Sigmoid colon (tissue), 6 donors: ENCODE measurements at regions not wholly inside any gene's neighbourhood (a gene's known extent, or its start where the extent isn't known, plus 50 kb on each side); places are given as distances from the start of the nearest gene placed in this dataset.

Experiments used
- DNase-seq: peaks from one replicate; pipeline ENCODE4 v3.0.0-alpha.2; 2019
- H3K27ac ChIP-seq, 4 donors: fragments of 200-600 bp; sonication (generic); one replicate each; pipeline ENCODE4 v1.5.1; 2016 to 2019; ENCODE audit warnings: mild to moderate bottlenecking in 1 of 4
- H3K27me3 ChIP-seq, 3 donors: fragments of 200-600 bp; sonication (generic); one replicate each; pipeline ENCODE4 v1.5.1; 2019; ENCODE audit warnings: mild to moderate bottlenecking in 1 of 3
- H3K36me3 ChIP-seq, 4 donors: fragments of 200-600 bp; sonication (generic); one replicate each; pipeline ENCODE4 v1.5.1; 2016 to 2019
- H3K4me1 ChIP-seq, 4 donors: fragments of 200-600 bp; sonication (generic); one replicate each; pipeline ENCODE4 v1.5.1; 2017 to 2019
- H3K4me3 ChIP-seq, 4 donors: fragments of 200-600 bp; sonication (generic); one replicate each; pipeline ENCODE4 v1.5.1; 2017 to 2019; ENCODE audit warnings: mild to moderate bottlenecking in 2 of 4, moderate library complexity in 1 of 4
- H3K9me3 ChIP-seq, 4 donors: fragments of 200-600 bp in 3 of 4; sonication (generic) in 3 of 4; one replicate each; pipeline versions ENCODE4 v1.5.1 to v1.6.1; 2013 to 2019
- EP300 ChIP-seq, 4 donors: sonication (generic); formaldehyde crosslinking; IDR thresholded peaks; one replicate each; pipeline ENCODE4 v1.6.1; 2017; ENCODE audit warnings: antibody characterized with exemption in 4 of 4
- POLR2A ChIP-seq, 2 donors: fragments of 450-650 bp; IDR thresholded peaks; one replicate each; pipeline ENCODE4 v1.6.1; 2016; ENCODE audit warnings: antibody characterized with exemption in 2 of 2, mild to moderate bottlenecking in 2 of 2, moderate library complexity in 2 of 2
- POLR2AphosphoS5 ChIP-seq, 4 donors: sonication (generic); formaldehyde crosslinking; IDR thresholded peaks; one replicate each; pipeline ENCODE4 v1.6.1; 2017; ENCODE audit warnings: antibody characterized with exemption in 4 of 4
- WGBS, 2 donors: extraction: QIAGEN DNeasy Blood & Tissue Kit; methylation state at CpG; one replicate each; pipeline ENCODE4 v1.1.7; 2013; 5-methylcytosine and 5-hydroxymethylcytosine counted together
- intact Hi-C: fragments of 100-400 bp; cut with DNase I; formaldehyde crosslinking; loops from one replicate; pipeline ENCODE4 v1.15.1; 2023
- TF ChIP-seq, protein P1 (sequence below), 4 experiments: fragments of 450-650 bp in 3 of 4; fragments of 200-600 bp in 1 of 4; IDR thresholded peaks; one replicate each; pipeline ENCODE4 v1.5.1; 2016 to 2019; ENCODE audit warnings: antibody characterized with exemption in 4 of 4, mild to moderate bottlenecking in 3 of 4, moderate library complexity in 2 of 4
- donor health status: healthy with polysubstance abuse.
- donor health status: healthy.

DNA sequence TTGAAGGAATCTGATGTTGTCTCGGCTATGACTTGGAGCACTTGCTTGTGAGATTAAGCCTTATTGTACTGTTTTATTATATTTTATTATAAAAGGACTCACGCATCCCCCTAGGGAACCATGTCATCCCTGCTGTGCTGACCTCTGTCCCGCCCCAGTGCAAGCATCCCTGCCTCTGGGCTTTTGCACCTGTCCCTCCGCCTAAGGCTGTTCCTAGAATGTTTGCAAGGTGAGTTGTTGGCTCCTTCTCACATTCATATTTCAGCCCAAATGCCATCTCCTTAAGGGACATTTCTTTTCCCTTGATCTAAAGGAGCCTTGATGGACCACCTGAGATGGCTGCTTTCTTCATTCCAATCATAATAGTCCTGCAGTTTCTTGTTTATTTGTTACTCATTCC, 236.9 kb upstream of the IGFBP3 start:
- no peaks in the 10 kb centered on the region for H3K9me3 ChIP-seq
- 94 to 95% methylated on average over 4 of the region's 4 CpGs for WGBS, 2 donors

DNA sequence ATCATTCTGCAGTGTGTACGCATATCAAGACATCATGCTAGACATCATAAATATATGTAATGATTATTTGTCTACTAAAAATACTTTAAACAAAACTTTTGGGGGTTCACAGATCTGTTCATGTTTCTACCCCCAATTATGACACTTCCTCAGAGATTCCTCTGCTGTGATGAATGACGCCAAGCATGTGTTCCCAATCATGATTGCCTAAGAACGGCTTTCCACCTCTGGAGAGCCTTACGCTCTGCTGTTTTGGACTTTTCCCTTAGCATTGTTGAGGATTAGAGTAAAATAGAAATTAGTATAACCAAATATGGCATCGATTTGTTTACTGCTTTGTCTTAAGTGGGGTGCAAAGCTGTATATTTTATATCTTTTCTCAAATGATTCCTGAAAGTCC, 236.3 kb upstream of the IGFBP3 start:
- TF ChIP-seq POLR2AphosphoS5 (IDR thresholded peaks at IDR 0.05) (no peak), EP300 (IDR thresholded peaks at IDR 0.05) (no peak), POLR2A (IDR thresholded peaks at IDR 0.05) (no peak)
- TF ChIP-seq, protein P1, sequence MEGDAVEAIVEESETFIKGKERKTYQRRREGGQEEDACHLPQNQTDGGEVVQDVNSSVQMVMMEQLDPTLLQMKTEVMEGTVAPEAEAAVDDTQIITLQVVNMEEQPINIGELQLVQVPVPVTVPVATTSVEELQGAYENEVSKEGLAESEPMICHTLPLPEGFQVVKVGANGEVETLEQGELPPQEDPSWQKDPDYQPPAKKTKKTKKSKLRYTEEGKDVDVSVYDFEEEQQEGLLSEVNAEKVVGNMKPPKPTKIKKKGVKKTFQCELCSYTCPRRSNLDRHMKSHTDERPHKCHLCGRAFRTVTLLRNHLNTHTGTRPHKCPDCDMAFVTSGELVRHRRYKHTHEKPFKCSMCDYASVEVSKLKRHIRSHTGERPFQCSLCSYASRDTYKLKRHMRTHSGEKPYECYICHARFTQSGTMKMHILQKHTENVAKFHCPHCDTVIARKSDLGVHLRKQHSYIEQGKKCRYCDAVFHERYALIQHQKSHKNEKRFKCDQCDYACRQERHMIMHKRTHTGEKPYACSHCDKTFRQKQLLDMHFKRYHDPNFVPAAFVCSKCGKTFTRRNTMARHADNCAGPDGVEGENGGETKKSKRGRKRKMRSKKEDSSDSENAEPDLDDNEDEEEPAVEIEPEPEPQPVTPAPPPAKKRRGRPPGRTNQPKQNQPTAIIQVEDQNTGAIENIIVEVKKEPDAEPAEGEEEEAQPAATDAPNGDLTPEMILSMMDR (IDR thresholded peaks at IDR 0.05), result no peak
- Histone ChIP-seq H3K9me3 (no peaks in the 10 kb centered on the region), H3K27ac (no peak overlapping the region), H3K4me3 (no peak overlapping the region), H3K36me3 (no peaks in the 10 kb centered on the region), H3K4me1 (peaks cover 0 to 3% (median under 1%) of the 10 kb centered on the region in 4 donors), H3K27me3 (no peaks in the 10 kb centered on the region)
- no peak for DNase-seq
- WGBS, 2 donors, result 89 to 91% methylated on average over 5 of the region's 5 CpGs
- intact Hi-C loops, result no loop called here

More for the DNA sequence above, 236.9 kb upstream of the IGFBP3 start:
- Histone ChIP-seq H3K27ac (no peak overlapping the region), H3K36me3 (no peaks in the 10 kb centered on the region), H3K27me3 (no peaks in the 10 kb centered on the region), H3K4me3 (no peak overlapping the region), H3K4me1 (peaks cover 0 to 8% (median 3%) of the 10 kb centered on the region in 4 donors)
- DNase-seq, result no peak
- intact Hi-C loops, result no loop called here
- TF ChIP-seq, protein P1 (IDR thresholded peaks at IDR 0.05), result no peak
- TF ChIP-seq POLR2AphosphoS5 (IDR thresholded peaks at IDR 0.05) (no peak), POLR2A (IDR thresholded peaks at IDR 0.05) (no peak), EP300 (IDR thresholded peaks at IDR 0.05) (no peak)

DNA sequence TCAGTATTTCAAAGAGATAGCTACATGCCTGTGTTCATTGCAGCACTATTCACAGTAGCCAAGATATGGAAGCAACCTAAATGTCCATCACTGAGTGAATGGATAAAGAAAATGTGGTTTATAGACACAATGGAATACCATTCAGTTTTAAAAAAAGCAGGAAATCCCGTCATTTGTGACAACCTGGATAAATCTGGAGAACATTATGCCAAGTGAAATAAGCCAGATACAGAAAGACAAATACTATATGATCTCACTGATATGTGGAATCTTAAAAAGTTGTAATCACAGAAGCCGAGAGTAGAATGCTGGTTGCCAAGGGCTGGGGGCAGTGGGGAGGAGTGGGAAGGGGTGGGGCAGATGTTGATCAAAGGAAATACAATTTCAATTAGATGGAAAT, 235.8 kb upstream of the IGFBP3 start:
- H3K36me3 ChIP-seq, result no peaks in the 10 kb centered on the region
- intact Hi-C loops, result no loop called here
- H3K4me1 ChIP-seq, result no peaks in the 10 kb centered on the region
- H3K27me3 ChIP-seq, result no peaks in the 10 kb centered on the region
- H3K27ac ChIP-seq, result no peak overlapping the region
- no peak overlapping the region for H3K4me3 ChIP-seq
- DNase-seq, result no peak
- WGBS, 2 donors, result 66 to 87% methylated on average over 2 of the region's 2 CpGs
- no peak for TF ChIP-seq EP300 (IDR thresholded peaks at IDR 0.05)
- TF ChIP-seq POLR2A (IDR thresholded peaks at IDR 0.05), result no peak
- TF ChIP-seq, protein P1 (IDR thresholded peaks at IDR 0.05), result no peak
- no peak for TF ChIP-seq POLR2AphosphoS5 (IDR thresholded peaks at IDR 0.05)
- H3K9me3 ChIP-seq, result no peaks in the 10 kb centered on the region

DNA sequence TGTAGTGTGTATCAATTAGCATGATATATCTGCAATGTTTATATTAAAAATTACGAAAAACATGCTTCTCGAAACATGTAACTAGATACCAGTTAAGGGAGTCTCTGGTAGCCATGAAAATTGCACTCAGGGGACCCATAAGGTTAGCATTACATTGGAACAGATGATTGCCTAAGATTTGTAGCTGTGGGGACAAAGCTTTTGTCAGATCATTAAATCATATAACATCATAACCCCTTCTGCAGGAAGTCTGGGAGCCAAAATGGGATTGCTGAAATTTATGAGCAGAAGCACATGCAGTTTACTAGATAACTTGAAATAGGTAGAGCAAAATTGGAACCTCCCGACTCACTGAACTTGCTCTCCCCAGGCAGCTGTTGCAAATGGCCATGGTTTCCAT, 235.0 kb upstream of the IGFBP3 start:
- no peak for DNase-seq
- no peak for TF ChIP-seq EP300 (IDR thresholded peaks at IDR 0.05)
- TF ChIP-seq, protein P1 (IDR thresholded peaks at IDR 0.05), result no peak
- Histone ChIP-seq H3K4me1 (no peaks in the 10 kb centered on the region), H3K27ac (no peak overlapping the region), H3K4me3 (no peak overlapping the region), H3K36me3 (no peaks in the 10 kb centered on the region), H3K9me3 (no peaks in the 10 kb centered on the region), H3K27me3 (no peaks in the 10 kb centered on the region)
- 77 to 82% methylated on average over 3 of the region's 3 CpGs for WGBS, 2 donors
- intact Hi-C loops, result no loop called here

DNA sequence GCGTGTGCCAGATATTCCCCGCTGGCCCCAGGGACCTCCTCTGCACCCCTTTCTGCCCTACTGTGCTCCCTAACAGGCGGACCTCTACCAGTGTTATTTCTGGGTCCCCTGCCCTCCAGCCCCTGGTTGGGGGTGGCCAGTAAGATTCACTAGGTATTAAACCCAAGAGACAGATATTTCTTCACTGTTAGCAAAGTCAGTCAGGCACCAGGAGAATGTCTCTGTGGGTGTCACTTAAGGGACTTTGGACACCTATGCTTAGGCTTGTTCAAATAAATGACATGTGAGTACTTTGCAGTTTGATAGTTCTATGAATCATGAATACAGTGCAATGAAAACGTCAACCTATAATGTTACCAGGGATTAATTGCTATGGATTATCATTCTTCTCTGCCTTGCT, 234.3 kb upstream of the IGFBP3 start:
- TF ChIP-seq, protein P1 (IDR thresholded peaks at IDR 0.05), result no peak
- TF ChIP-seq EP300 (IDR thresholded peaks at IDR 0.05), result no peak
- TF ChIP-seq POLR2A (IDR thresholded peaks at IDR 0.05), result no peak
- TF ChIP-seq POLR2AphosphoS5 (IDR thresholded peaks at IDR 0.05), result no peak
- intact Hi-C loops, result no loop called here
- no peaks in the 10 kb centered on the region for H3K36me3 ChIP-seq
- no peak overlapping the region for H3K27ac ChIP-seq
- H3K4me1 ChIP-seq, result no peaks in the 10 kb centered on the region
- no peaks in the 10 kb centered on the region for H3K9me3 ChIP-seq
- no peaks in the 10 kb centered on the region for H3K27me3 ChIP-seq
- no peak for DNase-seq
- 72 to 88% methylated on average over 4 of the region's 4 CpGs for WGBS, 2 donors
- no peak overlapping the region for H3K4me3 ChIP-seq
